ENCODE measurements at regions not wholly inside any gene's neighbourhood (a gene's known extent, or its start where the extent isn't known, plus 50 kb on each side); places are given as distances from the start of the nearest gene placed in this dataset.
A peak's percentile ranks its signal among the peaks of the same experiment; 100 is the strongest.

DNA sequence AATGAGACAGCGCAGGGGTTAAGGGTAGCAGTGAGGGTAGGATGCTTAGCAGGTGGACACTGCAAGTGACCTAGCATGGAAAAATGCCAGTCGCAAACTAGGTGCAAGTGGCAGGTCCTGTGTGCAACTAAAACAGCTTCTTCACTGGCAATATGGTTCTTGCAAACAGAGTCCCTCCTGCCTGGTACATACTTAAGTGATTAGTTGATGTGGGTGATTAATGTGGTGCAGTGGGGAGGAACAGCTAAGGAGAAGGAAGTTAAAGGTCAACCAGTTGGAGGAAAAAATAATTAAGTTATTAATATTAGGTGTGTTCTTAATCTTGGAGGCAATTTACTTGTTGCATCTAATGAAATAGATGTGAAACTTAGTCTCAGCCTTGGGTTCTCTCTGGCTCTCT lies 121.6 kb upstream of the IGFBP7 start:
- no peaks in the 10 kb centered on the region for H3K36me3 ChIP-seq (ENCODE audit: low read depth, low read length)
- H3K4me3 ChIP-seq (ENCODE audit: low read length) = no peak overlapping the region
- ChIA-PET CTCF (no interaction called here), POLR2A (ENCODE audit: unreplicated experiment) (no interaction called here)
- H3K27me3 ChIP-seq (ENCODE audit: low read length) = no peaks in the 10 kb centered on the region
- no peaks in the 10 kb centered on the region for H3K9me3 ChIP-seq (ENCODE audit: low read length)
- peak overlapping the region; percentile 36 for H3K4me2 ChIP-seq (ENCODE audit: low read length)
- peak; percentile 63 for DNase-seq
- H3K27ac ChIP-seq (ENCODE audit: low read length) = no peak overlapping the region
- no peaks in the 10 kb centered on the region for H3F3A ChIP-seq (ENCODE audit: low read length, unreplicated experiment)
- no TSS peak for BruUV-seq (replicated peaks)
- H3K9ac ChIP-seq (ENCODE audit: low read length) = no peak overlapping the region
- H3K9me2 ChIP-seq (replicated peaks; ENCODE audit: low read length) = no peaks in the 10 kb centered on the region
- intact Hi-C loops (cut with micrococcal nuclease) = no loop called here
- peak; percentile 47 for ATAC-seq
- no peaks in the 10 kb centered on the region for H4K20me1 ChIP-seq (ENCODE audit: low read length)
- TF ChIP-seq, protein P1, sequence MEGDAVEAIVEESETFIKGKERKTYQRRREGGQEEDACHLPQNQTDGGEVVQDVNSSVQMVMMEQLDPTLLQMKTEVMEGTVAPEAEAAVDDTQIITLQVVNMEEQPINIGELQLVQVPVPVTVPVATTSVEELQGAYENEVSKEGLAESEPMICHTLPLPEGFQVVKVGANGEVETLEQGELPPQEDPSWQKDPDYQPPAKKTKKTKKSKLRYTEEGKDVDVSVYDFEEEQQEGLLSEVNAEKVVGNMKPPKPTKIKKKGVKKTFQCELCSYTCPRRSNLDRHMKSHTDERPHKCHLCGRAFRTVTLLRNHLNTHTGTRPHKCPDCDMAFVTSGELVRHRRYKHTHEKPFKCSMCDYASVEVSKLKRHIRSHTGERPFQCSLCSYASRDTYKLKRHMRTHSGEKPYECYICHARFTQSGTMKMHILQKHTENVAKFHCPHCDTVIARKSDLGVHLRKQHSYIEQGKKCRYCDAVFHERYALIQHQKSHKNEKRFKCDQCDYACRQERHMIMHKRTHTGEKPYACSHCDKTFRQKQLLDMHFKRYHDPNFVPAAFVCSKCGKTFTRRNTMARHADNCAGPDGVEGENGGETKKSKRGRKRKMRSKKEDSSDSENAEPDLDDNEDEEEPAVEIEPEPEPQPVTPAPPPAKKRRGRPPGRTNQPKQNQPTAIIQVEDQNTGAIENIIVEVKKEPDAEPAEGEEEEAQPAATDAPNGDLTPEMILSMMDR (conservative IDR thresholded peaks at IDR 0.05; ENCODE audit: low read depth, low read length) = no peak
- TF ChIP-seq EZH2phosphoT487 (IDR thresholded peaks at IDR 0.05; ENCODE audit: borderline replicate concordance, low read length) (no peak), EZH2 (IDR thresholded peaks at IDR 0.05; ENCODE audit: low read length, unreplicated experiment) (no peak)
- H3K4me1 ChIP-seq (ENCODE audit: insufficient read depth, low read length) = peaks cover 46% of the 10 kb centered on the region
- no peaks in the 10 kb centered on the region for H3K79me2 ChIP-seq (ENCODE audit: low read length)
- H2AFZ ChIP-seq (ENCODE audit: low read length) = peak overlapping the region; percentile 42

DNA sequence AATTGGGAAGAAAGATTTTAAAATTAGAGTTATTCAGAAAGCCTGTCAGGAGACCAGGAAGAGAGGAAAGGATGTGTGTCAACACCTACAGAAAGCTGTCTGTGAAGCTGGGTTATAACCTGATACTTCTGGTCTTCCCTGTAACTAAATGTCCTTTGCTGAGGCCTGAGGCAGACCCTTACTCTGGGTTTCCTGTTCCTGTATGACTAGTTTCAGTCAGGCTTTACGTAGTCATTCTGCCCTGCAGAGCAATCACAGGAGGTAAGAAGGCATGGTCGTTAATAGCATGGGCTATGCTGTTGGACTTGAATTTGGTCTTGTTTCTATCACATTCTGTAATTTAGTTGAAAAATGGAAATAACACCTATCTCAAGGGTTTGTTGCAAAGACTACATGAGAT lies 110.5 kb upstream of the IGFBP7 start:
- Histone ChIP-seq H3K9ac (ENCODE audit: low read length) (no peak overlapping the region), H3K79me2 (ENCODE audit: low read length) (no peaks in the 10 kb centered on the region), H3K9me3 (ENCODE audit: low read length) (no peaks in the 10 kb centered on the region), H3K4me1 (ENCODE audit: insufficient read depth, low read length) (no peaks in the 10 kb centered on the region), H3K4me3 (ENCODE audit: low read length) (no peak overlapping the region), H3F3A (ENCODE audit: low read length, unreplicated experiment) (no peaks in the 10 kb centered on the region), H3K36me3 (ENCODE audit: low read depth, low read length) (no peaks in the 10 kb centered on the region), H3K27ac (ENCODE audit: low read length) (no peak overlapping the region), H3K9me2 (replicated peaks; ENCODE audit: low read length) (no peaks in the 10 kb centered on the region), H2AFZ (ENCODE audit: low read length) (no peak overlapping the region), H3K27me3 (ENCODE audit: low read length) (0 out of 2 replicates have a peak, but pooled peaks cover 5% of the 10 kb centered on the region), H3K4me2 (ENCODE audit: low read length) (no peak overlapping the region), H4K20me1 (ENCODE audit: low read length) (no peaks in the 10 kb centered on the region)
- BruUV-seq (replicated peaks) = no TSS peak
- DNase-seq (peak; percentile 12), ATAC-seq (no peak)
- intact Hi-C loops (cut with micrococcal nuclease) = no loop called here
- no peak for TF ChIP-seq EZH2 (IDR thresholded peaks at IDR 0.05; ENCODE audit: low read length, unreplicated experiment)
- no peak for TF ChIP-seq EZH2phosphoT487 (IDR thresholded peaks at IDR 0.05; ENCODE audit: borderline replicate concordance, low read length)
- TF ChIP-seq, protein P1 (conservative IDR thresholded peaks at IDR 0.05; ENCODE audit: low read depth, low read length) = no peak
- CTCF ChIA-PET = no interaction called here
- POLR2A ChIA-PET (ENCODE audit: unreplicated experiment) = no interaction called here

DNA sequence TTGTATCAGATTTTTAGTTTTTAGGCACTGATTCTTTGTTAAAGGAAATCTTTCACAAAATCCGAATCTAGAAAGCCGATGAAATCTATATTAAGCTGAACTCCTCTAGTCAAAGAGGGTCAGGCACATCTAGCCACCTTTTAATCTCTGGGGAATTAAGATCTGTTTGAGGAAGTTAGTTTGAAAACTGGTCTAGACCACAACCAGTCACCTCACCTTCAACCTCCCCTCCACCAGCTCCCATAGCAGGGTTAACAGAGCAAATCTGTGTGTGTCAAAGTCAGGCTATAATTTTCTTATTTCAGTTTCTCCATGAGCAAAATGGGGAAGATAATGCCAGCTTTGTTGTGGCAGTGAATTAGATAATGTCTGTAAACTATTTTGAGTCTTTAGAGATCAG lies 110.0 kb upstream of the IGFBP7 start:
- TF ChIP-seq, protein P1 (conservative IDR thresholded peaks at IDR 0.05; ENCODE audit: low read depth, low read length) = no peak
- TF ChIP-seq EZH2 (IDR thresholded peaks at IDR 0.05; ENCODE audit: low read length, unreplicated experiment) = no peak
- no peak for TF ChIP-seq EZH2phosphoT487 (IDR thresholded peaks at IDR 0.05; ENCODE audit: borderline replicate concordance, low read length)

More for the DNA sequence above, 110.0 kb upstream of the IGFBP7 start:
- Histone ChIP-seq H3K27ac (ENCODE audit: low read length) (no peak overlapping the region), H2AFZ (ENCODE audit: low read length) (no peak overlapping the region), H3K9ac (ENCODE audit: low read length) (no peak overlapping the region), H3K4me2 (ENCODE audit: low read length) (no peak overlapping the region), H3K4me3 (ENCODE audit: low read length) (no peak overlapping the region), H3K9me2 (replicated peaks; ENCODE audit: low read length) (no peaks in the 10 kb centered on the region), H3F3A (ENCODE audit: low read length, unreplicated experiment) (no peaks in the 10 kb centered on the region), H3K4me1 (ENCODE audit: insufficient read depth, low read length) (no peaks in the 10 kb centered on the region), H3K36me3 (ENCODE audit: low read depth, low read length) (no peaks in the 10 kb centered on the region), H3K9me3 (ENCODE audit: low read length) (no peaks in the 10 kb centered on the region), H3K27me3 (ENCODE audit: low read length) (0 out of 2 replicates have a peak, but pooled peaks cover 5% of the 10 kb centered on the region), H3K79me2 (ENCODE audit: low read length) (no peaks in the 10 kb centered on the region), H4K20me1 (ENCODE audit: low read length) (no peaks in the 10 kb centered on the region)
- POLR2A ChIA-PET (ENCODE audit: unreplicated experiment) = no interaction called here
- no peak for ATAC-seq
- BruUV-seq (replicated peaks) = no TSS peak
- CTCF ChIA-PET = no interaction called here
- intact Hi-C loops (cut with micrococcal nuclease) = no loop called here
- no peak for DNase-seq

All from PC-3 (cell line).